NCI-H128 (cell line): ENCODE measurements at regions not wholly inside any gene's neighbourhood (a gene's known extent, or its start where the extent isn't known, plus 50 kb on each side); places are given as distances from the start of the nearest gene placed in this dataset.

Experiments
- DNase-seq: peaks from one replicate; lab custom pipeline; 2025; ENCODE audit not compliant: unreplicated experiment; lab: John Stamatoyannopoulos, UW

DNA sequence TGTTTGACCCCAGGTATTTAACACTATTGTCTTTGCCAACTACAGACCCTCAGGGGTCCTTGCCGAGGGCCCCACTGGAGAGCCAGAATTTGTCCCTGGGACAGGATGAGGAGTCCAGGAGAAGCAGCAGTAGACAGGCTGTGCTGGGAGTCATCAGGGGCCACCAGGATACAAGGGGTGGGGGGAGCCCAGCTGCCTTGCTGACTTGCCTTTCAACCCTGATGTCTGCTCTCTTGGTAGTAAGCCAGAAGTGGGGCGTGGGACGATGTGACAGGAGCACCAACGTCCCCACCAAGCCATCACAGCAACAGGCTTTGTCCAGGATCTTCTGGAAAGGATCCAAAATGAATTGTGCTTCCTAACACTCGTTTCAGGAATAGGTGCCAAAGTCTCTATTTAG is 62.4 kb upstream of the CDCA7L start:
- DNase-seq = no peak

DNA sequence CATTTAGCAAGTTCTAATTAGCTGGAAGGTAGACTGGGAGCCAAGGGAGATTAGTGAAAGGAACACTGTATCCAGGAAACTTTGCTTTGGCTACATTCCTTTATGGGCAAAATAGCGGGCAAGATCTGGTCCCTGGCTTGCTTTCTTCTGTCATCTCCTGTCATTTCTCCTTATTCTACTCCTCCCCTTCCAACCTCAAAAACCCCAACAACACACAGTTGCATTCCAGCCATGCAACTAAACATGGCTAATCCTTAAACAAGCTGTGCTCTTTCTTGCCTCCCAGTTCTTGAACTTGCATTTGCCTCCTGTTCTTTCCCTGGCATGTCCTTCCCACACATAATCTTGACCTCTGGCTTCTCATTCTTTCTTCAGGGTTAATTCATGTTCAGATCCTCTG is 59.5 kb upstream of the CDCA7L start:
- no peak for DNase-seq

DNA sequence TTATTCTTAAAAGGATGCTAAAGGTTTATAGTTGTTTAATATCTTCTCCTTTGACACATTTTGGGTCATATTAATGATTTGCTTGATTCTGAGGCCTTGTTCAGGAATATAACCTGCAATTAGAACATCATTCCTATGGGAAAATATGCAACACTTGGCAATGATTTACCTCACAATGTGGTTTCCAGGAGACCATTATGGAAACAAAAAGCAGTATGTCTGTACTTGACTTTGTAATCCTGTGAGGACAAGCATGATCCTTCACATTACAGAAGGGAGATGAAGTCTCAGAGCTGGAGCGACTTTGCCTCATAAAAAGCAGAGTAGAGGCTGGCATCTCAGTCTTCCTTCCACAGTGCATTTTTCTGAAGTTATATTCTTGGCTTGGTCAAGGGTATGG is 57.0 kb upstream of the CDCA7L start:
- DNase-seq = no peak

DNA sequence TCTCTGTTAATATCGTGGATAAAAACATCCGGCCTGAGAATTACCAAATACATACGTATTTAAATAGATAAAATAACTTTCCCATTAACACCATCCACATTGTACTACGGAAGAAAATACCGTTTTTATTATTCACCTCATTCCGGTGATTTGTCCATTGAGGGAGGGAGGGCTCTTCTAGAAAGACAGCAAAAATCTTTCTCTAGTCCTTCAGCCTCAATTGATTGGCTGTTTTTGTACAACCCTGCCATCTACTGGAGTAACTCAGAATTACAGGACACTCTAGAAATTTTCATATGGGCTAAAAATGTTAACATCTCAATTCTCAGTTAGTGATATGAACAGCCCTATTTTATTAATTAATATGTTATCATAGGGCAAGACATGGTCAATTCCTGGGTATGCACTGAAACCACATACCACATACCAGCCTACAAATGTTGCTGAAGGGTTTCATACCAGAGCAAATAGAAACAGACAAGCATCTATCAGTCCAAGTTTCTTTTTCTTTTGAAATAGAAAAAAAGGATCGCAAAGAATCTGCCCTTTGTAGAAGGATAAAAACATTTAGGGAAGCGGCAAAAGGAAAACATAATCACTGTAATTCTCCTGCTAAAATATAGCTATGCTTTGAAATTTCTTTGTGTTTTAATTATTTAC is 55.8 kb upstream of the CDCA7L start:
- DNase-seq = peak; percentile 40

DNA sequence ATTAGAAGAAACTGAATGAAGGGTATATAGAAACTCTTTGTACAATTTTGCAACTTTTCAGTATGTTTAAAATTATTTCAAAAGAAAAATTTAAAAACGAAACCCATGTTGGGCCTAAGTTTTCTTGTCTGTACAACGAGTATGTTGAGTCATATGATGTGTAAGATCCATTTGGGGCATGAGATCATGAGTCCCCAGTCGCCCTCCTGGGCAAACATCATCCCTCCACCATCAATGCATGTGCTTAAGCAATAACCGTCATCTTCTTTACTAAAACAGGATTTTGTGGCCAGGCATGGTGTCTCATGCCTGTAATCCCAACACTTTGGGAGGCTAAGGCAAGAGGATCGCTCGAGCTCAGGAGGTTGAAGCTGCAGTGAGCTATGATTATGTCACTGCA is 54.2 kb upstream of the CDCA7L start:
- no peak for DNase-seq

DNA sequence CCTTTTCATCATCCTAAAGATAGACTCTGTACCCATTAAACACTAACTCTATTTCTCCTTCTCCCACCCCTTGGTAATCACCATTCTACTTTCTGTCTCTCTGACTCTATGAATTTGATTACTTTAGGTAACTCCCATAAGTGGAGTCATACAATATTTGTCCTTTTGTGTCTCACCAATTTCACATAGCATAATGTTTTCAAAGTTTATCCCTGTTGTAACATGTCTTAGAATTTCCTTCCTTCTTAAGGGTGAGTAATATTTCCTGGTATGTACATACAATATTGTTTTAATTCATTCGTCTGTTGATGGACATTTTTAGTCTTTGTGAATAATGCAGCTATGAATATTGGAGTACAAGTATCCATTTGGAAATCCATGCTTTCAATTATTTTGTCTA is 50.9 kb upstream of the CDCA7L start:
- no peak for DNase-seq
